ENCODE measurements at regions not wholly inside any gene's neighbourhood (a gene's known extent, or its start where the extent isn't known, plus 50 kb on each side); places are given as distances from the start of the nearest gene placed in this dataset.
A peak's percentile ranks its signal among the peaks of the same experiment; 100 is the strongest.

GRCh38 chr6:140108167-140108566 lies 733.7 kb upstream of the CITED2 start:
- no peak for DNase-seq (ENCODE audit: low read depth)

GRCh38 chr6:140107216-140107615 lies 732.8 kb upstream of the CITED2 start:
- DNase-seq (ENCODE audit: low read depth) = no peak

GRCh38 chr6:140105857-140106256 lies 731.4 kb upstream of the CITED2 start:
- DNase-seq (ENCODE audit: low read depth) = peak; percentile 59

- DNase-seq (ENCODE audit: low read depth) = no peak
These were observed 730.8 kb upstream of the CITED2 start for GRCh38 chr6:140105241-140105640.

GRCh38 chr6:140101818-140102217 lies 727.4 kb upstream of the CITED2 start:
- DNase-seq (ENCODE audit: low read depth) = no peak

GRCh38 chr6:140101367-140101766 lies 726.9 kb upstream of the CITED2 start:
- DNase-seq (ENCODE audit: low read depth) = no peak

GRCh38 chr6:140095532-140095931 lies 721.1 kb upstream of the CITED2 start:
- no peak for DNase-seq (ENCODE audit: low read depth)

GRCh38 chr6:140091895-140092294 lies 717.4 kb upstream of the CITED2 start:
- no peak for DNase-seq (ENCODE audit: low read depth)

GRCh38 chr6:140090871-140091270 lies 716.4 kb upstream of the CITED2 start:
- no peak for DNase-seq (ENCODE audit: low read depth)

- no peak for DNase-seq (ENCODE audit: low read depth)
These were observed 708.9 kb upstream of the CITED2 start for GRCh38 chr6:140083375-140083774.

- DNase-seq (ENCODE audit: low read depth) = peak; percentile 58
These were observed 708.4 kb upstream of the CITED2 start for GRCh38 chr6:140082867-140083297.

- no peak for DNase-seq (ENCODE audit: low read depth)
These were observed 704.9 kb upstream of the CITED2 start for GRCh38 chr6:140079328-140079727.

GRCh38 chr6:140078561-140079125 lies 704.2 kb upstream of the CITED2 start:
- peak; percentile 52 for DNase-seq (ENCODE audit: low read depth)

- no peak for DNase-seq (ENCODE audit: low read depth)
These were observed 703.5 kb upstream of the CITED2 start for GRCh38 chr6:140077827-140078560.

- no peak for DNase-seq (ENCODE audit: low read depth)
These were observed 701.7 kb upstream of the CITED2 start for GRCh38 chr6:140076105-140076504.

- DNase-seq (ENCODE audit: low read depth) = peak; percentile 76
These were observed 699.0 kb upstream of the CITED2 start for GRCh38 chr6:140073456-140073855.

- peak; percentile 88 for DNase-seq (ENCODE audit: low read depth)
These were observed 697.2 kb upstream of the CITED2 start for GRCh38 chr6:140071601-140072062.

GRCh38 chr6:140070846-140071473 lies 696.5 kb upstream of the CITED2 start:
- peak; percentile 72 for DNase-seq (ENCODE audit: low read depth)

- no peak for DNase-seq (ENCODE audit: low read depth)
These were observed 695.1 kb upstream of the CITED2 start for GRCh38 chr6:140069576-140069975.

- DNase-seq (ENCODE audit: low read depth) = no peak
These were observed 694.4 kb upstream of the CITED2 start for GRCh38 chr6:140068801-140069200.

- no peak for DNase-seq (ENCODE audit: low read depth)
These were observed 689.9 kb upstream of the CITED2 start for GRCh38 chr6:140064366-140064765.

GRCh38 chr6:140063021-140063399 lies 688.6 kb upstream of the CITED2 start:
- DNase-seq (ENCODE audit: low read depth) = no peak
